ENCODE measurements at regions not wholly inside any gene's neighbourhood (a gene's known extent, or its start where the extent isn't known, plus 50 kb on each side); places are given as distances from the start of the nearest gene placed in this dataset.

DNA sequence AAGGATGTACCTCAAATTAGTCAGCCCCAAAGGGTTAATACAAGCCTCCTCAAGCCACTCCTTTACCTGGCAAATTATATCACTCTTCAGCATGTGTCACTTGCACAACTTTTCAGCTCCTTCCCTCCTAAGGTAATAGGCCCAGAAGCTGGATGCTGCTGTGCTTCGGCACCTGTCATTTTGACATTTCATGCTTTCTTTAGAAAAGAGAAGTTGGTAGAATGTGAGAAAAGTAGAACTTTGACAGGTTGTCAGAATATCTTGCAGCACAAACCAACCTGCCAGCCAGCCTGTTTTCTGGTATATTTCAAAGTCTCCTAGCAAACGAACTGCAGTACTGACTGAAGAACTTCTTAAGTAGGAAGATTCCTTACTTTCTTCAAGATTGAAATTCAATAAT lies 2136.9 kb downstream of the MAT2B start:
- Histone ChIP-seq H3K27ac (ENCODE audit: low read depth, low read length) (no peak overlapping the region), H3K4me3 (ENCODE audit: low read length in 2 of 2) (no peak overlapping the region), H3K9me3 (ENCODE audit: control insufficient read depth in 1 of 2, low read length in 2 of 2) (no peaks in the 10 kb centered on the region), H3K4me1 (ENCODE audit: insufficient read depth, low read length) (no peaks in the 10 kb centered on the region), H3K27me3 (ENCODE audit: insufficient read depth, low read length) (no peaks in the 10 kb centered on the region), H3K36me3 (ENCODE audit: insufficient read depth, low read length) (no peaks in the 10 kb centered on the region)
- H3K4me1 Mint-ChIP-seq: no peaks in the 10 kb centered on the region
- ChIA-PET CTCF (ENCODE audit: partially characterized antibody) (no interaction called here), POLR2A (ENCODE audit: partially characterized antibody) (no interaction called here)
- no peak overlapping the region for H3K4me3 Mint-ChIP-seq
- intact Hi-C loops (cut with micrococcal nuclease): no loop called here
- DNase-seq: no peak
- H3K27ac Mint-ChIP-seq: no peak overlapping the region
- H3K27me3 Mint-ChIP-seq: no peaks in the 10 kb centered on the region
- peaks cover 0 to 13% (median 9%) of the 10 kb centered on the region in 8 donors for H3K9me3 Mint-ChIP-seq
- no peaks in the 10 kb centered on the region for H3K36me3 Mint-ChIP-seq

DNA sequence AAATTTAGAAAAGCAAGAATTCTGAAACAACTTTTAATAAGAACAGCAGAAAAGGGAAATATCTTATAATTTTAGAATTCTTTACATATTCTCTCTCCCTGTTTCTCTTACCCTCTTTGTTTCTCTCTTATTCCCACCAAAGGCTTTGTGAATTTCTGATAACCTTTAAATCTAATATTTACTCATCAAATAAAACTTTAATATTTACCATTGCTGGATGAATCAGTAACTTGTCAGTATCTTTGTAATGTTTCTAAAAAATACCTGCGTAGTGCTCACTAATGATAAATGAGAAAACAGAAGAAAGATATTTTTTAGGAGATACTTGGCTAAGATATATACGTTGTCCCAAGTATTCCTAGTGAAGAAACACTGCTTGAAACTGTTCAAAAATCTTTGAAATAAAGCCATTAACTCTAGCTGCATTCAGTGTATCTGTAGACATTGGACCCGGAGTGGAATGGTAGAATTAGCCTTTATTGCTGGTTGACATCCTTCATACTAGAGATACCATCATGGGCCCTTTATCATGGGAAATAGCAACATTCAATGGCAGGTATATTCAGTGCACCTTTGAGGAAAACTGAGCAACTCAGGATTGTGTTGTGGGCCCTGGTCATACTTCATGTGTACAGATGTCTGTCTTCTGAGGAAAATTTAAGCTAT lies 2160.4 kb downstream of the MAT2B start:
- Mint-ChIP-seq H3K4me1 (no peaks in the 10 kb centered on the region), H3K4me3 (no peak overlapping the region), H3K27ac (no peak overlapping the region), H3K36me3 (no peaks in the 10 kb centered on the region), H3K27me3 (no peaks in the 10 kb centered on the region), H3K9me3 (peaks cover 2 to 16% (median 5%) of the 10 kb centered on the region in 8 donors)
- DNase-seq: no peak
- intact Hi-C loops (cut with micrococcal nuclease): no loop called here
- H3K27me3 ChIP-seq (ENCODE audit: insufficient read depth, low read length): no peaks in the 10 kb centered on the region
- ChIA-PET CTCF (ENCODE audit: partially characterized antibody) (no interaction called here), POLR2A (ENCODE audit: partially characterized antibody) (no interaction called here)
- H3K36me3 ChIP-seq (ENCODE audit: insufficient read depth, low read length): no peaks in the 10 kb centered on the region
- no peak overlapping the region for H3K27ac ChIP-seq (ENCODE audit: low read depth, low read length)
- no peak overlapping the region for H3K4me3 ChIP-seq (ENCODE audit: low read length in 2 of 2)
- H3K9me3 ChIP-seq (ENCODE audit: control insufficient read depth in 1 of 2, low read length in 2 of 2): no peaks in the 10 kb centered on the region
- H3K4me1 ChIP-seq (ENCODE audit: insufficient read depth, low read length): no peaks in the 10 kb centered on the region

DNA sequence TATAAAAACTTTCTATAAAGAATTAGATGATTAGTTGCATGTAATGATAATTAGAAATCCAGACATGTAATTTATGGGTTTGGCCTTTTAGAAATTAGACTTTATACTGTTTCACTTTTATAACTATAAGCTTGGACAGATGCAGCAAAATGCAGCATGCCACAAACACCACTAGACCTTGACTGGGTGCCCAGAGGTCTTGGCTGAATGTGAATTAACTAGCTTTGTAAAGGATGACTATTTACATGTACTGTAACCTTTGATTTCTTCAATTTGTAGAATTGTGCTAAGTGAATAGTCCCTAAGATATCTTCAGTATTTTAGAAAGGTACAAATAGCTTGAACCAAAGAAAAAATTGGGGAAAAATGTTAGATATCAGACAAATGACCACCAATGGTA lies 2168.1 kb downstream of the MAT2B start:
- CTCF ChIA-PET (ENCODE audit: partially characterized antibody): no interaction called here
- POLR2A ChIA-PET (ENCODE audit: partially characterized antibody): no interaction called here
- H3K27ac ChIP-seq (ENCODE audit: low read depth, low read length): no peak overlapping the region

DNA sequence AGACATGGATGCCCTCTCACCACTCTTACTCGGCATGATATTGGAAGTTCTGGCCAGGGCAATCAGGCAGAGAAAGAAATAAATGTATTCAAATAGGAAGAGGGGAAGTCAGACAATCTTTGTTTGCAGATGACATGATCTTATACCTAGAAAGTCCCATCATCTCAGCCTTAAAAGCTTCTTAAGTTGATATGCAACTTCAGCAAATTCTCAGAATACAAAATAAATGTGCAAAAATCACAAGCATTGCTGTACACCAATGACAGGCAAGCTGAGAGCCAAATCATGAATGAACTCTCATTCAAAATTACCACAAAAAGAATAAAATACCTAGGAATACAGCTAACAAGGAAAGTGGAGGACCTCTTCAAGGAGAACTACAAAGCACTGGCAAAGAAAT lies 2190.4 kb downstream of the MAT2B start:
- H3K36me3 Mint-ChIP-seq: no peaks in the 10 kb centered on the region

More for the DNA sequence above, 2168.1 kb downstream of the MAT2B start:
- Histone ChIP-seq H3K9me3 (ENCODE audit: control insufficient read depth in 1 of 2, low read length in 2 of 2) (no peaks in the 10 kb centered on the region), H3K27me3 (ENCODE audit: insufficient read depth, low read length) (no peaks in the 10 kb centered on the region), H3K4me1 (ENCODE audit: insufficient read depth, low read length) (no peaks in the 10 kb centered on the region), H3K36me3 (ENCODE audit: insufficient read depth, low read length) (no peaks in the 10 kb centered on the region), H3K4me3 (ENCODE audit: low read length in 2 of 2) (no peak overlapping the region)
- H3K4me1 Mint-ChIP-seq: no peaks in the 10 kb centered on the region
- no peak for DNase-seq
- no peak overlapping the region for H3K27ac Mint-ChIP-seq
- intact Hi-C loops (cut with micrococcal nuclease): no loop called here
- H3K4me3 Mint-ChIP-seq: no peak overlapping the region
- H3K9me3 Mint-ChIP-seq: peaks cover 3 to 15% (median 7%) of the 10 kb centered on the region in 8 donors
- H3K27me3 Mint-ChIP-seq: no peaks in the 10 kb centered on the region
- H3K36me3 Mint-ChIP-seq: no peaks in the 10 kb centered on the region

DNA sequence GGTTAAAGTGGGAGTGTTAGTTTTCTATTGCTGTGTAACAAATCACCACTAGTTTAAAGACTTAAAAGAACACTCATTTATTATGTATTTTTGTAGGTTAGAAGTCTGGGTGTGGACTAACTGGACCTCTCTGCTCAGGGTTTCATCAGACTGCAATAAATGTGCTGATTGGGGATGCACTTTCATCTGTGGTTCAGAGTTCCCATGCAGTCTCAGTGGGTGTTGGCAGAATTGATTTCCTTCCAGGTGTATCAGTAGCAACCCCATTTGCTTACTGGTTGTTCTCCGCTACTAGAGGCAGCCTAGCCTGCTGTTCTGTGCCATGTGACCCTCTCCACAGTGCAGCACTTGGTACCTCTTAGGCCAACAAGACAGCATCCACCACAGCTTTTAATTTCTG lies 2200.5 kb downstream of the MAT2B start:
- Histone ChIP-seq H3K36me3 (ENCODE audit: insufficient read depth, low read length) (no peaks in the 10 kb centered on the region), H3K9me3 (ENCODE audit: control insufficient read depth in 1 of 2, low read length in 2 of 2) (no peaks in the 10 kb centered on the region), H3K27ac (ENCODE audit: low read depth, low read length) (no peak overlapping the region), H3K4me1 (ENCODE audit: insufficient read depth, low read length) (no peaks in the 10 kb centered on the region), H3K4me3 (ENCODE audit: low read length in 2 of 2) (no peak overlapping the region), H3K27me3 (ENCODE audit: insufficient read depth, low read length) (no peaks in the 10 kb centered on the region)
- DNase-seq: no peak
- H3K27me3 Mint-ChIP-seq: no peaks in the 10 kb centered on the region
- no peaks in the 10 kb centered on the region for H3K36me3 Mint-ChIP-seq
- peaks cover 0 to 15% (median 2%) of the 10 kb centered on the region in 8 donors for H3K9me3 Mint-ChIP-seq
- intact Hi-C loops (cut with micrococcal nuclease): no loop called here
- no peaks in the 10 kb centered on the region for H3K4me1 Mint-ChIP-seq
- no peak overlapping the region for H3K4me3 Mint-ChIP-seq
- H3K27ac Mint-ChIP-seq: no peak overlapping the region
- ChIA-PET CTCF (ENCODE audit: partially characterized antibody) (no interaction called here), POLR2A (ENCODE audit: partially characterized antibody) (no interaction called here)

More for the DNA sequence above, 2190.4 kb downstream of the MAT2B start:
- Mint-ChIP-seq H3K27me3 (no peaks in the 10 kb centered on the region), H3K4me1 (no peaks in the 10 kb centered on the region), H3K27ac (no peak overlapping the region), H3K4me3 (no peak overlapping the region), H3K9me3 (peaks cover 0 to 24% (median 14%) of the 10 kb centered on the region in 8 donors)
- POLR2A ChIA-PET (ENCODE audit: partially characterized antibody): no interaction called here
- H3K9me3 ChIP-seq (ENCODE audit: control insufficient read depth in 1 of 2, low read length in 2 of 2): no peaks in the 10 kb centered on the region
- no peaks in the 10 kb centered on the region for H3K4me1 ChIP-seq (ENCODE audit: insufficient read depth, low read length)
- H3K27me3 ChIP-seq (ENCODE audit: insufficient read depth, low read length): no peaks in the 10 kb centered on the region
- DNase-seq: no peak
- H3K27ac ChIP-seq (ENCODE audit: low read depth, low read length): no peak overlapping the region
- intact Hi-C loops (cut with micrococcal nuclease): no loop called here
- no peaks in the 10 kb centered on the region for H3K36me3 ChIP-seq (ENCODE audit: insufficient read depth, low read length)
- no peak overlapping the region for H3K4me3 ChIP-seq (ENCODE audit: low read length in 2 of 2)
- CTCF ChIA-PET (ENCODE audit: partially characterized antibody): no interaction called here

DNA sequence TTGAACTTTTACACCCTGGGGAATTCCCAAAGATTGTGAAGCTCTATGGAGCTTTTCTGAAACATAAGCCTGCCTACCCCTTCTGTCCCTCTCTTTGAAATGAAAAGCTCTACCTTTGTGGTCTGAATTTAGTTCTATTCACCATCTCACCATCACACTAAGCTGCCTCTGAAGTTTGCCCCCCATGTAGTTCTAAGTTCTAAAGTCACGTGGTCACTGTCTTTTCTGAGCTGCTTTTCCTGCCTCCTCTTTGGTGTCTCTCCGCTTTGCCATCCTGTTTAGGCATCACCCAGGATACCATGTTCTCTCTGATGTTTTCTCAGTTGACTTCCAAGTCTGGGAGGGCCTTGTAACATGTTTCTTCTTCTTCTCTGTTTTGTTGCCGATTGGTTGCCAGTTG lies 2206.6 kb downstream of the MAT2B start:
- no peaks in the 10 kb centered on the region for H3K4me1 Mint-ChIP-seq

DNA sequence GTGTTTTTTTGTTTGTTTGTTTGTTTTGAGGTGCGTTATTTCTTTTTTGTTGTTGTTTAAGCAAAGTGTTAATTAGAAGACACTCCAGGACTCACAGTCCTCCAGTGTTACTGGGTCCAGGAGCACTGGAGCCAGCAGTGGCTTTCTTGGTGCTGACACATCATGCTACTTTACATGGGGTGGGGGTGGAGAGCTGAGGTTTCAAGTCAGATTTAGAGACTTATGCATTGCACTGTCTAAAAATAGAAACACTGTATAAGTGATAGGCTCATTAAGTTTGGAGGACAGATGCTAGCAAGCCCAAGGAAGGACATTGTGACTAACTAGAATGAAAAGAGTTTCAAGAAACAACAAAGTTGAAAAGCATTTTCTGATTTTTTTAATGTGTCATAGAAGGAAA lies 2209.2 kb downstream of the MAT2B start:
- Histone ChIP-seq H3K9me3 (ENCODE audit: control insufficient read depth in 1 of 2, low read length in 2 of 2) (no peaks in the 10 kb centered on the region), H3K27me3 (ENCODE audit: insufficient read depth, low read length) (no peaks in the 10 kb centered on the region), H3K4me1 (ENCODE audit: insufficient read depth, low read length) (no peaks in the 10 kb centered on the region), H3K4me3 (ENCODE audit: low read length in 2 of 2) (no peak overlapping the region), H3K27ac (ENCODE audit: low read depth, low read length) (no peak overlapping the region), H3K36me3 (ENCODE audit: insufficient read depth, low read length) (no peaks in the 10 kb centered on the region)
- H3K4me1 Mint-ChIP-seq: no peaks in the 10 kb centered on the region
- H3K9me3 Mint-ChIP-seq: peaks cover 0 to 15% (median 9%) of the 10 kb centered on the region in 8 donors
- intact Hi-C loops (cut with micrococcal nuclease): no loop called here
- H3K4me3 Mint-ChIP-seq: no peak overlapping the region
- ChIA-PET POLR2A (ENCODE audit: partially characterized antibody) (no interaction called here), CTCF (ENCODE audit: partially characterized antibody) (no interaction called here)
- no peaks in the 10 kb centered on the region for H3K27me3 Mint-ChIP-seq
- DNase-seq: no peak
- no peak overlapping the region for H3K27ac Mint-ChIP-seq
- H3K36me3 Mint-ChIP-seq: no peaks in the 10 kb centered on the region

More for the DNA sequence above, 2206.6 kb downstream of the MAT2B start:
- H3K36me3 ChIP-seq (ENCODE audit: insufficient read depth, low read length): no peaks in the 10 kb centered on the region
- ChIA-PET POLR2A (ENCODE audit: partially characterized antibody) (no interaction called here), CTCF (ENCODE audit: partially characterized antibody) (no interaction called here)
- Mint-ChIP-seq H3K27me3 (no peaks in the 10 kb centered on the region), H3K27ac (no peak overlapping the region), H3K36me3 (no peaks in the 10 kb centered on the region), H3K9me3 (peaks cover 0 to 11% (median 3%) of the 10 kb centered on the region in 8 donors), H3K4me3 (no peak overlapping the region)
- no peak overlapping the region for H3K27ac ChIP-seq (ENCODE audit: low read depth, low read length)
- no peaks in the 10 kb centered on the region for H3K9me3 ChIP-seq (ENCODE audit: control insufficient read depth in 1 of 2, low read length in 2 of 2)
- no peaks in the 10 kb centered on the region for H3K4me1 ChIP-seq (ENCODE audit: insufficient read depth, low read length)
- no peak for DNase-seq
- no peaks in the 10 kb centered on the region for H3K27me3 ChIP-seq (ENCODE audit: insufficient read depth, low read length)
- no peak overlapping the region for H3K4me3 ChIP-seq (ENCODE audit: low read length in 2 of 2)
- intact Hi-C loops (cut with micrococcal nuclease): no loop called here

DNA sequence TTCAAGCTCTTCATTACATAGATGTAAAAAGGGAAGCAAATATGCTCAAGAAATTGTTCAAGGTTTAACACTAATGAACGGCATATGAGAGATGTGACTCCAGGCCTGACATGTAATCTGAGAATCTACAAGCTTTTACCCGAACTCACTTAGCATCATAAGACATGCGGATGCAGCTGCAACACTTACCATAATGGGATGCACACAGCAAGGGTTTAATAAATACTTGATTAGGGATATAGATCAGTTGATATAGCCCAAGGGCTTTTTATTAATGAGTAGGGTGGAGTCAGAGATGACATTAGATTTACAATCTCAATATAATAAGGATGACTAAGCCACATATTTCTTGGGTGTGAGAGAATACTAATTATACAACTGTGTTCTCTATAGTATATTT lies 2215.5 kb downstream of the MAT2B start:
- H3K4me3 ChIP-seq (ENCODE audit: low read length in 2 of 2): no peak overlapping the region
- H3K27ac ChIP-seq (ENCODE audit: low read depth, low read length): no peak overlapping the region
- no peaks in the 10 kb centered on the region for H3K27me3 ChIP-seq (ENCODE audit: insufficient read depth, low read length)
- H3K36me3 ChIP-seq (ENCODE audit: insufficient read depth, low read length): no peaks in the 10 kb centered on the region
- no peak for DNase-seq
- ChIA-PET POLR2A (ENCODE audit: partially characterized antibody) (no interaction called here), CTCF (ENCODE audit: partially characterized antibody) (no interaction called here)
- peaks cover 0 to 20% (median 8%) of the 10 kb centered on the region in 8 donors for H3K9me3 Mint-ChIP-seq
- H3K27ac Mint-ChIP-seq: no peak overlapping the region
- H3K27me3 Mint-ChIP-seq: no peaks in the 10 kb centered on the region
- H3K36me3 Mint-ChIP-seq: no peaks in the 10 kb centered on the region
- intact Hi-C loops (cut with micrococcal nuclease): no loop called here
- no peak overlapping the region for H3K4me3 Mint-ChIP-seq
- no peaks in the 10 kb centered on the region for H3K4me1 Mint-ChIP-seq
- H3K4me1 ChIP-seq (ENCODE audit: insufficient read depth, low read length): no peaks in the 10 kb centered on the region
- no peaks in the 10 kb centered on the region for H3K9me3 ChIP-seq (ENCODE audit: control insufficient read depth in 1 of 2, low read length in 2 of 2)

Data from CD4-positive, alpha-beta memory T cell (primary cell).